NOMO-1 treated with dmso at 0.1 percent for 144 hours (cell line): ENCODE measurements at regions not wholly inside any gene's neighbourhood (a gene's known extent, or its start where the extent isn't known, plus 50 kb on each side); places are given as distances from the start of the nearest gene placed in this dataset.

Experiments
- DNase-seq: peaks from one replicate; lab custom pipeline; 2025; ENCODE audit not compliant: unreplicated experiment; lab: John Stamatoyannopoulos, UW

DNA sequence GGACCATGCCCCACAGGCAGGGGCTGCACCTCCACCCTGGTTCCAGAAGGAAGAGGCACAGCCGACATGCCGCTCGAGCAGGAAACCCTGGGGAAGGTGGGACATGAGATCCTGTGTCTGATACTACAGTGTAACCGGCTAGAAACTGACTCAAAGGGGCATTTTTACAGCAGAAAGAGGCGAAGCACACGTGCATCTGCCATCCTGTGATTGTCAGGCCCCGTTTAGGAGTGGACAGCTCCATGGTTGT, 62.7 kb downstream of the SIK1 start:
- DNase-seq: no peak

DNA sequence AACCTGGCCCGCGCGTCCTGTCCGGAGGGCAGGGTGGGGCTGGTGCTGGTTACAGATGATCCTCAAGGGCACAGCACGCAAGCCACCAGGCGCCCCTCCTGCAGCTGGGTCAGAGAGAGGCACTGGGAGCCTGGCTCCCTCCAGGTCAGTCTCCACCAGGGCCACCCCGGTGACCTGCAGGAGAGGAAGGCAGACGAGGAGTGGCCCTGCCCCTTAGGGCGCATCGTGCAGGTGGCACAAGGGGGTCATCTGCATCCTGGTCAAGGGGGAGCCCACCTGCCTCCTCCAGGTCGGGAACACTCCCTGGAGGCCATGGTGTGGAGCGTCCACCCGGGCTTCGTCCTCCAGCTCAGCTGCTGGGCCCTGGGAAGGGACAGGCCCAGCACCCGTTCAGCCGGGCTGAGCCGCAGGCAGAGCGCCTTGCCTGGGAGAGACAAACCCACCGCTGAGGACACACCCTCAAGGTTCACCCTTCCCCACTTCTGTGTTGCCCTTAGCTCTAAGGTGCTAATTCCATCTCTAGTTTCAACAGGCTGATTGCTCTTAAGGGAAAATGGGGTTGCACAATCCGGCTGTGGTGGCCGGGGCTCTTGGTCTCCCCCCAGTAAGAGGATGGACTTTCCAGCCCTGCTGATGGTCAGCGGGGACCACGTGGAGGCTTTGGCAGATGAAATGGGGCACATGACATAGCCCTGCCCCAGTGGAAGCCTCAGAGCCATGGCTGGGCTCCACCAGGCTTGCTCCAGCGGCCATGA, 63.2 kb downstream of the SIK1 start:
- no peak for DNase-seq

DNA sequence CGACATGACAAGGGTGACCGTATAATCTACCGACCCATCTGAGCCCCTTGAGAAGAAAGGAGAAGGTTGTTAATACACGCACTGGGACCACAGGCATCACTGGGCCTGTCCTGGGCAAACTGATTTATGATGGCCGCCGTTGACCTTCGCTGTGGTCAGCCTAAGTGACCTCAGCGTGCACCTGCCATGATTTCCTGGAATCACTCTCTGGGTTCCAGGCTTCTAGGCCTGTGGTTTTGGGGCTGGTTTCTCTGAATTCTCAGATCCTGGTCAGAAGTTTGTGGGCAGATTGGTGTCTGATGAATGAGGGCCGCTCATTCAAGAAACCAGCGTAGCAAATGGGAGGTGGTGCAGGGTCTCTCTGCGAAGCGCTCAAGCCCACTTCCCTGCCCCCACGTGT, 64.0 kb downstream of the SIK1 start:
- DNase-seq: no peak

DNA sequence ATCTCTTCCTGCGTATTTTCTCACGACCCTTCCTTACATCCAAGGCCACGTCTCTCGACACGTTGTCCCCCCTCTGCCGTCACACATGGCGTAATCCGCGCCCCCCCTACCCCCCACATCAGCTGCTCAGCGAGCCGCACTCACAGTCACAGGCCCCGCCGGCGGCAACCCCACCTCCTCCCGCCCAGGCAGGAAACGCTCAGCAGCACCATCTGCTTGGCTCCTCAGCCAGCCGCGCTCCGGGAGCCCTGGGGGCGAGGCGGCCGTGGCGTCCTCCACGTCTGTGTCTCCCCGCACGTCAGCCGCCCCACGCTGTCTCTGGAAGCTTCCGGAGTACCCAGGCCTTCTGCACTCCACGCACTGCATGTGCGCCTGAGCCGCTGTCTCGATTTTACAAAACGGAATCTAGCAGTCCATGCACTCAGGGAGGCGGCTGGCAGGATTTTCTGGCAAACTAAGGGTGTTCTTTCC, 64.6 kb downstream of the SIK1 start:
- DNase-seq: no peak

DNA sequence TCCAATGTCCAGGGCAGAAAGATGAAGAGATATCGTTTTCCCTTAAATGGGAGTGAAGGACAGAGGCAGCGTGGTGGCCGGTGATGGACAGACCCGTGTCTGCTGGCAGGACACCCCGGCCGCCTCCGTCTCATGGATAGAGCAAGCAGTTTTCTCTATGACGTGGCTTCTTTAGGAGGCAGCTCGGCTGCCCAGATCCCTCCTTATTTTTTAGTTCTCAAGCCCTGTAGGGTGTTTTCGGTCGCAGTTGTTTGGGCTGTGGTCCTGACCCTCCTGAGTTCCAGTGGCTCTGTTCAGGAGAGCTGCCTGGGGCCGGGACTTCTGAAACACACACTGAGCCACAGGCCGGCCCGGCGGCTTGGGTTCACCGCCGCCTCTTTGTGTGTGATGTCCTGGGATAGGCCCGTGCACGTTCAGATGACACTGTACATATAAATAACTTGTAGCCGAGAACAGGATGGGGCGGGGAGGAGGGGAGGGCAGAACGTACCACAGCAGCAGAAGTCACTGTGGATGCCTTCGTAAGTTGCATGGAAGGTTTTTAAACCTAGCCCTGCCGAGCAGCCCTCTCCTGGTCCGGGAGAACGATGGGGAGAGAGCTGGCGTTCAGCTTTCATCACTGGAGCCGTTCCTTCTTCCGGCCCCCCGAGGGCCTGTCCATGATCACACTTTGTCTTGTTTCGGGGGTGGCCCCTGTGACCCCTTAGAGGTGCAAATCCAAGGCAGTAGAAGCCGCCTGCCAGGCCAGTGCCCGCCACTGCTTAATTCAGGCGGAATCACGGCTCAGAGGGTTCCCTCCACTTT, 65.2 kb downstream of the SIK1 start:
- no peak for DNase-seq

DNA sequence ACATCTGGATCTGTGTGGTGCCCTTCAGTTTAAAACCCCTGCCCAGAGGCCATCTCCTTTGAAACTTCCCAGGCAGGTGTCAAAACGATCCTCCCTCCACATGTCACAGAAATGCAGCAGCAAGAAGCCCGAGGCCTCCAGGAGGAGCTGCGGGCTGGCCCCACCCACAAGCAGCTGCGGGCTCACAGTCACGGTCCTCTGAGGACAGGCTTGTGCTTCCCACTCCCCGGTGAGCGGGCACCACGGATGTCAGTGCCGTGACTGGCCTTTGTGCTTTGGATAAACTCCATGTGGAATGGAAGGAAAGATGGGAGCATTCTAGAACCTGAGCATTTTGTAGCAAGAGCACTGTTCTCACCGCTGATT, 65.8 kb downstream of the SIK1 start:
- no peak for DNase-seq

DNA sequence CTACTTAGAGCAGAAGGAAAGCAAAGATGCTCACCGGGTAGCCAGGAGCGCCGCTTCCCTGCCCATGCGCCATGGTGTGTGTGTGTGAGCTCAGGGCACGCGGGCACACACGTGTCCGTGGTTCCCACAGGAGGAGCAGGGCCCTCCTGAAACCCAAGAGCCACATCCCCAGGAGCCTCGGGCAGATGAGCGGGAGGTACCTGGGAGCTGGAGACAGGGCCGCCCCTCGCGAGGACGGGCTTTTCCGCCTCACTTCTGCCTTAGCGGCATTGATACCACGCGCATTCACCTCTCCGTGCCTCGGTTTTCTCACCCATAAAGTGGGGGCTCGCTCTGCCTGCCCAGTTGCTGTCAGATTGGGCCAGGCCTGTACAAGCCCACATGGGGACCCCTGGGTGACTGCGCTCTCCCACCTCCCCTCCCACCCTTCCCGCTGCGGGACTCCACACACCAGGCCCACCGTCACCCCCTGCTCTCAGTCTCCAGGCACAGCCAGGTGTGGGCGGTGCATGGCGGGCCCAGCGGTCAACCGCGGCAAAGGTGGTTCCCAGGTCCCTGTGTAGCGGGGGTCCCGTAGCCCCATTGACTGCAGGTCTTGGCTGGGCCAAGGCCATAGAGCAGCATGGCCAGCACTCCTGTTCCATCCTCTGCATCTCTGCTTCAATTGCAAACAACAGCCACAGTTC, 66.3 kb downstream of the SIK1 start:
- DNase-seq: no peak

DNA sequence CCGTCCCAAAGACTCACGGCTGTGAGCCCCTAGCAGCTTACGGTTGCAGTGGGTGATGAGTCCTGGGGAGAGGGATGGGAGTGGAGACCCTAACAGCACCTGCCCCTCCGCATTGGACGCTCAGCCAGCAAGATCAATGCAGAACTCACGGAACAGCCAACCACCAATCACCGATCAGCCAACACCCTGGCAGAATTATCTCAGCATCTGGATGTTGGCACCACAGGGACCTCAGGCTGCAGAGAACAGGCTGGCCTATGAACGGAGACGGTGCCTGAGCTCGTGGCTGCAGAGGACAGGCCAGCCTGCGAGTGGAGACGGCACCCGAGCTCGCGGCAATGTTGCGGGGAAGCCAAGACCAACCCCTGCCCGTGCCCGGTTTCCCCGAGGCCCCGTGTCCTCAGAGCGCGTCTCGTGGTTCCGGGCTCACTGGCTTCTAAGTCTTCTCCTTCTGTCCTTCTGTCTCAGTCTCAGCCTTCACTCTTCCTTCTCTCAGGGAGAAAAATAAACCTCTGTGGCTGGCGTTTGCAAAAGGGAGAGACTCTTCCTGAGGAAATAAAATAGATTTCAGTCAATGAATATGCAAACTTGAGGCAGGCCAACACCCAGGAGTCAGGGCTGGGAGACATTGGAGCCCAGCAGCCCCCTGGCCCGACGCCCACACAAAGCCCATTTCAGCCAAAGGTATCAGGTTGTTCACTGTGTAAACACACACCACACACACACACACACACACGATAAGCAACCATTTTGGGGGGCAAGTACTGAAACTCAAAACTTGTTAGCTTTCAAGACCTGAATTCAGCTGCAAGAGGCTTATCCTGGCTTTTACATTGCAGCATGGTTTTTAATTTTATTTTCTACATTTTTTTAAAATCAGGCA, 67.8 kb downstream of the SIK1 start:
- DNase-seq: no peak

DNA sequence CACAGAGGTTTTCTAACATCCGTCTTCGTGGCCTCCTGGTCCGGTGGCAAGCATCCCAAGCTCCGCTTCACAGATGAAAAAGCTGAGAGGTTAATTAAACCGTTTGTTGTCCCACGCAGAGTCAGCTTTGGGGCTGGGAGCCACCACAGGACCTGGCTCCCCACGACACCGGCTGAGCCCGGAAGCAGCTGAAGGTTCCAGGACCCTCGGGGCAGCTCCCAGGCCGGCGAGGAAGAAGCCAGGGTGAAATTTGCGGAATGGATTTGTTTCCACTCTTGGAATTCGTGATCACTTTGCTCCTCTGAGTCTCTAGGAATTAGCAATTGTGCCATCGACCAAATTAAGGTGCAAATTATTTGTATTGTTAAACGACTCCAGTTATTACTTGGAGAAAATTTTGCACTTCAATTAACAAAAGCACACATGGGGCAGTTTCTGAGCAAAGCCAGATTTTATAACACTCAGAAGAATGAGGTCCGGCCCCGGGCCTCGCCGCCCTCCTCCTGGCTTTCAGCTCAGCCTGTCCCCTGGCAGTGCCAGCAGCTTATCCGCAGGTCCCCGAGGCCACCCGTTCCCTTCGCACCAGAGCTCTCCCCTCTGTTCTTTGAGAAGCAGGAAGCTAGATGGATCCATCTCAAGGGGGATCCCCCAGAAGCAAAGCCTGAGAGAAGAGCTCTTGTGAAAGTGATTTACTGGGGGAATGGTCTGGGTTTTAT, 69.1 kb downstream of the SIK1 start:
- no peak for DNase-seq

DNA sequence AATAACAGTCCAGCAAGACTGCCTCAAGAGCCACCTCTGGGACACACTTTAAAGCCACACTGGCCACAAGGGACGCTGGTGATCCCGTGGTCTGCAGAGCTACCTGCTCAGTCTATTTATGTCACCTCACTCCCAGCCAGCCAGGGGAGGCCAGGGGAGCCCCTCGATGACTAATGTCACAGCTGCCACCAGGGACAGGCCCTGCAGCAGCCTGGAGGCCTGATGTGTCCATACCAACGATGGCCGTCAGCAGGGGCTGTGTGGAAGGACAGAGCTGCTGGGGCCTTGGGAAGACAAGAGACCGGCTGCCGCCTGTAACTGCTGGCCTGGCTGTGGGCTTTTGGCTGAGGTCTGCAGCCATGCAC, 71.0 kb downstream of the SIK1 start:
- no peak for DNase-seq

DNA sequence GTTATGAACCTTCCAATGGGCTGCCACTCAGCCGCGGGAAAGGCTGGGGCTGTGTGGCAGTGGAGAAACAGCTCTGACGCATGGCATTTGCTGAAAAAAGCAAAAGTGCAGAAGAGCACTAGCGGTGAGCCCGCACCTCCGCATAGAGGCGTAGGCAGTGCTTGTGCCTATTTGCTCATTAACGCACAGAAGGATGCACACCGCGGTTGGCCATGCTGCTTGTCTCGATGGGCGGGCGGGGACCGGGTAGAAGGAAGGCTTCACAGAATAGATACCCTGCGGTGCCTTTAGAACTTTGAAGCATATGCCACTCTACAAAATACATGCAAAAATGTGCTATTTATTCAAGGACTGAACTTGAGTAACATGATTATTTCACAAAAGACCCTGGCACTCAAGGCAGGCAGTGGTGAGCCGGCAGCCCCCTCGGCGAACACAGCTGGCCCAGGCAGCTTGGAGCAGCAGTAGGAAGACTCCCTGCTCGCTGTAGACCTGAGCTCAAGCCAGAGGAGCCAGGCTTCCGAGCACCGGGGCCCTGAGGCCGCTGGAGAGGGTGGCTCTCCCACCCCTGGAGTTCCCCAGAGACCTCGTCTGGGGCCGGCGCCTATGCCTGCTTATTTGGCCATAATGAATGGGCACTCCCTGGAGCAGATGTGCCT, 71.5 kb downstream of the SIK1 start:
- no peak for DNase-seq

DNA sequence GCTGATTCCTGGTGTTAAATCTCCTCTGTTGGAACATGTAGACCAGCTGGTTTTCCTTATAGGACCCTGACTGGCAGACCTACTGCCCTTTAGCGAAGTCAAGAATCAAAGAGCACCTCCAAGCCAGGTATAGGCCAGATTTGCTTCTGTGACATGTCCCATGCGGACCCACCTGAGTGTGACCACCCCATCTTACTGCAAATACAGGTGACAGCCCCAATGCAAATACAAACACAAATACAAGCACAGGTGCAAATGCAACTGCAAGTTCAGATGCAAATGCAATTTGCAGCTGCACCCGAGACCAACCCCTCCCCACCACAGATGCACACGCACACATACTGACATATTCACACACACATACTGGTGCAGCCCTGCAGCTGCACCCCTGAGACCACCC, 72.3 kb downstream of the SIK1 start:
- DNase-seq: no peak

DNA sequence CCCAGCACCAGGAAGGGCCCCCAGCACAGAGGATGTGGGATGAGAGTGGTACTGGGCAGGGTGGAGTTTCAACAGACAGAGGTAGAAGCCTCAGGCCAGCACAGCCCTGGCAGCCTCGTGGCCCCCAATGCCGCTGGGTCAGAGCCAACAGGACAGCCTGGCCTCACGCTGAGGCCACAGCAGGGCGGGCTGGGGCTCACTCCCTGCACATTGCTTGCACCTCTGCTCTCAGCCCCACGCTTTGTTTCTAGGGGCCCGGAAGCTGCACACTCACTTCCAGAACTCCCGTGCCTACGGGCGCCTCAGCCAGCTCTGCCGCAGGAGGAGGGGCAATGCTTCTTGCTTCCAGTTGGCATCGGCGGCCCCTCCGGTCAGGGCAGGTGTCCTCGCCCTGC, 72.9 kb downstream of the SIK1 start:
- no peak for DNase-seq

DNA sequence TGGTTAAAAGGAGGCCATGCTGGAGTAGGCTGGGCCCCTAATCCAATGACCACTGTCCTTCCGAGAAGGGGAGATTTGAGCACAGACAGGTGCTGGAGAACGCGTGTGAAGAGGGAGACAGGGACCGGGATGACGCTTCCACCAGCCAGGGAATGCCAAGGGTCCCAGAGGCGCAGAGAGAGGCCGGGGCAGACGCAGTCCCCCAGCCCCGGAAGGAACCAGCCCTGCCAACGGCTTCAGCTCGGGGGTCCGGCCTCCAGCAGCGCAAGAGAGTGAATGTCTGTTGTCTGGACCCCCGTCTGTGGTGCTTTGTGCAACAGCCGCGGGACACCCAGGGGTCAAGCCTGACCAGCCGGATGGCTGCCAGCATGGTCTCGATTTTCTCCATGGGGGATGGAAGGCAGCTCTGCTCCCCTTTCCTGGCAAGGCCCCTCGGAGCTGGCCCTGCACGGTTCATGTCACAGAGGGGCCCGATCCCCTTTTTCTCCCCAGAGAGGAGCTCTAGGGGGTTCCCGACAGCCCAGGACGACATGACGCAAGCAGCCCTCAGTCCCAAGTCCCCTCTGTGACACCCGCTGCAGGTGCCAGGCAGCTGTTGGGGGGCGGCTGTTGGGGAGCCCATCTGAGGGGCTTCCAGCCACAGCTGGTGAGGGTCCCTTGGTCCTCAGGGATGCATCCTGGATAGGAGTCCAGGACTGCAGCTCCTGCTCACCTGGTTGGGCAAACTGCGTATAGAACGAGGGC, 73.5 kb downstream of the SIK1 start:
- no peak for DNase-seq

DNA sequence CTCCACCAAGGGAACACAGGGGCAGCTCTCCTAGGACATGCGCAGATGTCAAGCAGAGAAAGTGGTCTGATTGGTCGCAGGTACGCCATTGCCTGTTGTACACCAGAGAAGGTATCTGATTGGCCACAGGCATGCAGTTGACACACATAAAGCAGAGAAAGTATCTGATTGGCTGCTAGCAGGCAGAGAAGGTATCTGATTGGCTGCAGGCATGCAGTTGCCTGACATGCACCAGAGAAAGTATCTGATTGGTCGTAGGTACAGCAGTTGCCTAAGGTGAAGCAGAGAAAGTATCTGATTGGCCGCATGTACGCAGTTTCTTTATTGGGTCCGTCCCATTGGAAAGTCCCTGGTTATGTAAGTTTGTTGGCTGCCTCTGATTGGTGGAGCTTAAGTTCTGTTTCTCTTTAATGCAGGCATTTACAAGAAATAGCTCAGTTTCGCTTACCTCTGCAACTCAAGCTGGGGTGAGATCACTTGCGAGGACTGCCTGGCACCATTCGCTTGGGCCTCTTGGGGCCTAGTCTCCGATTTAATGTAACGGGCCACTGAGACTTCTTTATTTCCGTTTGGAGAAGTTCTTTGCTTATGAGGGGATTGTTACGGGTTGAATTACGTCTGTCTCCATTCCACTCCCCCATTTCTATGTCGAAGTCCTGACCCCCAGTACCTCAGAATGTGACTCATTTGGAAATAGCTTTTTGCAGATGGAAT, 74.2 kb downstream of the SIK1 start:
- DNase-seq: no peak

DNA sequence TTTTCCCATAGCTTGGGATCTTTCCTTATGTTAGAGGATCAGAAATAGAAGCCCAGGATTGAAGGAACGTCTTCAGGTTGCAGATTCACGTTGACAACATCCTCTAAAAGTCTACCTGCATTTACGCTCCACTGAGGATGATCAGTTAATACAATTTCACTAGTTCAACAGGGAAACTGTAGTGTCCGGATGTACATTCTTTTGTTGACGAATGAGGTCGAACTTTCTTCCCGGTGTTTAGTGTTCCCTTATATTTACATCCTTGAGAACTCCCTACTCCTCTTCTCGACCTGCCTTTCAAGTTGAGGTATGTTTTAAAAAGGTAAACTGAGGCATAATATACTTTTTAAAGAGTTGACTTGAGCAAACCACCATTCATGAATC, 74.8 kb downstream of the SIK1 start:
- DNase-seq: no peak

DNA sequence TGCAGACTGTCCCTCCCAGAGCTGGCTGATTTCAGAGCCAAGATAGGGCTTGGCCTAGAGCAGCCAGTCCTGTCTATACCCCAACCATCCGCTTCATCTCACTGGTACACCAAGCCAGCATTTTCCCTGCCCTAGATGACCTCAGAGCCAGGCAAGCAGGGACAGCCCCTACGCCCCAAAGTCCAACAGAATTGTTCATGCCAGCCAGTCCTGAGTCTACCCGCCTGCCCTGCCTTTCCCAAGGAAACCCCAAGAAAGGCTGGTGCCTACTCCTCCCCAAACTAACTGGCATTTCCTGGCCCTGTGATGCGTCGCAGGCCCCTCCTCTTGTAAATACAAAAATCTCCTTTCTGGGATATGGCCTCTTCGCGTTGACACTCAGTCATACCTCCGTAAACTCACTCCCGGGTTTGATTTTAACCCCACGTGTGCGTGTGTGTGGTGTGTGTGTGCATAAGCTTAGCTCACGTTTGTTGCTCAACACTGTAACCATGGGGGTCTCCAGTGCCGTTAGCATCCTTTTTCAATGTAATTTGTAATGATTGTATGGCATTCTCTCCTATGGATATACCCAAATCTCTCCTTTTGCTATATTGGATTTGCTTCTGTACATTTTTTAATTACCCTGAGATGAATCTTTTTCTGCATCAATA, 75.3 kb downstream of the SIK1 start:
- DNase-seq: no peak

DNA sequence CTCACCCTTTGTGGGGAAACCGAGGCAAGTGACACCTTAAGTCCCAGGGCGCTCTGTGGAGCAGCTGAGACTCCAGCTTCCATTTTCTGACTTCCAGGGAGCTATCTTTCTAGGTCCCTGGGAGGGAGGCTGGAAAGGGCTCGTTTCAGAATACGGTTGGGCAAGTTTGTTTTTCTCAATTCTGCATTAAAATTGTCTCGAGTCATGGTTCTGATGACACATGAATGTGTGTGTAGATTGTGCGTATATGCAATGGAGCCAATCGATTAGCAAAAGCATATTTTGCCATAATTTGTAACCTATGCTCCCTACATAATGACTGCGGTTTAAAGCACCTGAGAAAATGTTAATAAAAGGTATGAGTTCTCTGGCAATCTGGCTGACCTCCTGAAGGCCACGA, 77.3 kb downstream of the SIK1 start:
- DNase-seq: no peak
